Bronchial epithelial cell (primary cell): ENCODE measurements at regions not wholly inside any gene's neighbourhood (a gene's known extent, or its start where the extent isn't known, plus 50 kb on each side); places are given as distances from the start of the nearest gene placed in this dataset.

Source experiments
- DNase-seq: peaks from one replicate; pipeline ENCODE4 v3.0.0-alpha.2; 2010; ENCODE audit warnings: low read depth
- FAIRE-seq: peaks from 2 replicates; lab custom pipeline; 2011; peaks lifted over from hg19 to GRCh38; lab: Jason Lieb, UNC
- H3K27me3 ChIP-seq: 2 replicates; pipeline ENCODE4 v1.5.1; 2011; ENCODE audit warnings: low read length; ENCODE audit not compliant: control insufficient read depth, insufficient read depth
- H3K36me3 ChIP-seq: 2 replicates; pipeline ENCODE4 v1.5.1; 2011; ENCODE audit warnings: low read length; ENCODE audit not compliant: control insufficient read depth, insufficient read depth
- H3K4me3 ChIP-seq: 2 replicates; pipeline ENCODE4 v1.5.1; 2011; ENCODE audit warnings: mild to moderate bottlenecking, low read depth, low read length, control low read depth
- TF ChIP-seq, protein P1 (sequence below): IDR thresholded peaks from 2 replicates; pipeline ENCODE4 v1.5.1; 2011; ENCODE audit warnings: mild to moderate bottlenecking, moderate library complexity, low read length, control low read depth, inconsistent platforms; ENCODE audit not compliant: insufficient read depth, severe bottlenecking

DNA sequence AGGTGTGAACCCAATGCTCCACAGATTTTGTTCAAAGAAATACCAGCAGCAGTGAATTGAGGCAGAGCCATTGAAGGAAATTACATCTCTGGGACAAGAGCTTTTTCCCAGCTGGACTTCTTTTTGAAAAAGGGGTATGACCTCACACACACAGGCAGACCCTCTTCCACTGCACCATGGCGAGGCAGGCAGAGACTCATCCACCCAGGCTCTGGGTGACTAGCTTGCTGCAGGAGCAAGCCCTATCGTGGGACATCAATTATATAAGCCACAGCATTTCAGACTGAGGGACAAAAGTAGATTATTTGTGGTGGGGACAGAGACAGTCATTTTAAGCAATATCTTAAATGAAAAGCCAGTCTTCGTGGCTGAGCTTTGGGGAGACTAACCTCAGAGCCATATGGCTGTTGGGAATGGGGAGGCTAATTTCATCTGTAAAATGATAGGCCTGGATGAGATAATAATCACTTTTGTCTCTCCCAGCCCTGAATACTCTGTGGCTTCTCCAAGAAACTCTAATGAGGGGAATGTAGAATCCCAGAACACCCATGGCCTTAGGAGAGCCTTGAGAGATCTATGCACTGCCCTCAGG, 113.1 kb upstream of the TNC start:
- DNase-seq (no peak), FAIRE-seq (no peak)
- no peaks in the 10 kb centered on the region for H3K36me3 ChIP-seq
- TF ChIP-seq, protein P1, sequence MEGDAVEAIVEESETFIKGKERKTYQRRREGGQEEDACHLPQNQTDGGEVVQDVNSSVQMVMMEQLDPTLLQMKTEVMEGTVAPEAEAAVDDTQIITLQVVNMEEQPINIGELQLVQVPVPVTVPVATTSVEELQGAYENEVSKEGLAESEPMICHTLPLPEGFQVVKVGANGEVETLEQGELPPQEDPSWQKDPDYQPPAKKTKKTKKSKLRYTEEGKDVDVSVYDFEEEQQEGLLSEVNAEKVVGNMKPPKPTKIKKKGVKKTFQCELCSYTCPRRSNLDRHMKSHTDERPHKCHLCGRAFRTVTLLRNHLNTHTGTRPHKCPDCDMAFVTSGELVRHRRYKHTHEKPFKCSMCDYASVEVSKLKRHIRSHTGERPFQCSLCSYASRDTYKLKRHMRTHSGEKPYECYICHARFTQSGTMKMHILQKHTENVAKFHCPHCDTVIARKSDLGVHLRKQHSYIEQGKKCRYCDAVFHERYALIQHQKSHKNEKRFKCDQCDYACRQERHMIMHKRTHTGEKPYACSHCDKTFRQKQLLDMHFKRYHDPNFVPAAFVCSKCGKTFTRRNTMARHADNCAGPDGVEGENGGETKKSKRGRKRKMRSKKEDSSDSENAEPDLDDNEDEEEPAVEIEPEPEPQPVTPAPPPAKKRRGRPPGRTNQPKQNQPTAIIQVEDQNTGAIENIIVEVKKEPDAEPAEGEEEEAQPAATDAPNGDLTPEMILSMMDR: no peak
- H3K4me3 ChIP-seq: no peak overlapping the region
- no peaks in the 10 kb centered on the region for H3K27me3 ChIP-seq

- no peak for DNase-seq
- H3K27me3 ChIP-seq: no peaks in the 10 kb centered on the region
- H3K4me3 ChIP-seq: no peak overlapping the region
- no peak for FAIRE-seq
- H3K36me3 ChIP-seq: no peaks in the 10 kb centered on the region
- TF ChIP-seq, protein P1: no peak
Observed at GRCh38 chr9:115232181-115232774, 114.3 kb upstream of the TNC start.

DNA sequence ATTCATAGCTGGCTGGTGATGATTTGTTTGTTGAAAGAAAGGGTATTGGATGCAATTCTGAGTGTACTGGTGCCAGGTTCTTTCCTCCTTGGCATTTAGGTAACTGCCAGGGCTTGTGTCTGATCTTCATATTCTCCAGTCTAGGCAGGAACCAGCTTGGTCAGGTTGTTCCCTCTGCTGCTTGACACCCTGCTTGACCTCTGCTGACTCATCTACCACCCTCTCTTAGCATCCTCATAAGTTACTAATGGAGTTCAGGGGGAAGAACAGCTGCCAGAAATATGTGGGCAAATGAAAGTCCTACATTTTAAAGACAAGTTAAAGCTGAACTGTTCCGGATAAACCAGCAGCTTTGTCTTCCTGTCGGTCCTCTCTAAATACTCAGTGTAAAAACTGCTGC, 116.1 kb upstream of the TNC start:
- TF ChIP-seq, protein P1: no peak
- no peaks in the 10 kb centered on the region for H3K27me3 ChIP-seq
- DNase-seq (peak; percentile 98), FAIRE-seq (peak; percentile 97)
- H3K36me3 ChIP-seq: no peaks in the 10 kb centered on the region
- no peak overlapping the region for H3K4me3 ChIP-seq

DNA sequence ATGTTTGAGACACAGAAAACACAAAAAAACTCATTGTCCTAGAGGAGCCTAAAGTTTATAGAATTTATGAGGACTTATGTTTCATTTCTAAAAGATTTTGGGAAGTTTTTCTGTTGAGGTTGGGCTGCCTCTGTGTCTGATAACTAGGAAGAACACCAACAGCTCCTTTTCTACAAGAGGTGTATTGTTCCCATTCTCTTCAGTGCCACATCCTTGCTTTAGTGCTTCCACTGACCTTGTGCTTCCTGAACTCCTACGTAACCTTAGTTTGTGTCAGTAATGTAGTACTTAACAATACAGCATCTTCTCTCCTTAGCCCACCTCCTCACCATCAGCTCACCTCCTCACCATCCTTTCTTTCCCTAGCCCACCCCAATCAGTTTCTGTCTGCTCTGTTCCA, 117.3 kb upstream of the TNC start:
- TF ChIP-seq, protein P1: no peak
- no peaks in the 10 kb centered on the region for H3K27me3 ChIP-seq
- no peak overlapping the region for H3K4me3 ChIP-seq
- DNase-seq (no peak), FAIRE-seq (no peak)
- H3K36me3 ChIP-seq: no peaks in the 10 kb centered on the region

GRCh38 chr9:115237385-115237998, 119.5 kb upstream of the TNC start:
- Histone ChIP-seq H3K4me3 (no peak overlapping the region), H3K27me3 (no peaks in the 10 kb centered on the region), H3K36me3 (no peaks in the 10 kb centered on the region)
- TF ChIP-seq, protein P1: no peak
- no peak for DNase-seq
- FAIRE-seq: no peak

GRCh38 chr9:115240676-115241075, 122.7 kb upstream of the TNC start:
- Histone ChIP-seq H3K4me3 (no peak overlapping the region), H3K36me3 (no peaks in the 10 kb centered on the region), H3K27me3 (no peaks in the 10 kb centered on the region)
- DNase-seq: no peak
- TF ChIP-seq, protein P1: no peak
- no peak for FAIRE-seq
